ENCODE measurements at regions not wholly inside any gene's neighbourhood (a gene's known extent, or its start where the extent isn't known, plus 50 kb on each side); places are given as distances from the start of the nearest gene placed in this dataset.

DNA sequence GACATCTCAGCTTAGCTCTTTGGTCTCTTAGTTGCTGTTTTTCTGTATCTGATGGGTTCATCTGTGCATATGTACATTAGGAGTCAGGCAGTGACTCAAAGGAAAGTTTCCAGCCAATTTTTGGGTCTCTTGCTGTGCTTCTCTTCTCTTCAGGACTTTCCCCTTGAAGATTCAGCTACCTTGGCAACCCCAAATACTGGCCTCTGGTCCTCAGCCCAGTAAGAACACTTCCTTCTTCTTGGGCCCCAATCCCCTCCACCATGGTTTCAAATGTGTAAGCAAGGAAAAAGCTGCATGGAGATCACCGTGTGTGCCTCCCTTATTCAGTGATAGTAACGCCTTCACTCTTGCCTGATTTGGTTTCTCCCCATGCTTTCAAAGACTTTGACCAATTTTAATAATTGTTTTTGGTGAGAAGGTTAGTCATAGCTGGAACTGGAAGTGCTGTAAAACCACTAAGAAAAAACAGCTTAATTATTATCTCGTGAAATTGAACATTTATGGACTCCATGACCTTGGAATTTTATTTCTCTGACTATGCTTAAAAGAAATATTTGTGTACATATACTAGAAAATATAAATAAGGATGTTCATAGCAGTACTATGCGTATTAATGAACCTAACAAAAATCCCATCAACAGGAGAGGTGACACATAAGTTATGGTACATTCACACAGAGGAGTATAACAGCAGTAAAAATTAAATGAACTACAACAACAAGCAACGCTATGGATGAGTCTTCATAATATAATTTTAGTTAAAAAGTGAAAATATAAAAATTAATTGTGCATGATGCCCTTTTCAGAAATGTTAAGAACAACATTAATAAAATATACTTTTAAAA is 125.3 kb upstream of the BCL6 start:
- WGBS, 2 experiments (ENCODE audit: extremely low coverage in 2 of 2, insufficient read length in 1 of 2): no CpG with 5 or more reads among the region's 5 CpGs

More for the DNA sequence above, 125.3 kb upstream of the BCL6 start:
- H3K4ac ChIP-seq (ENCODE audit: low read depth, low read length): no peak overlapping the region
- no peak overlapping the region for H2AK9ac ChIP-seq (replicated peaks; ENCODE audit: low read depth, low read length, poor library complexity)
- H4K91ac ChIP-seq (ENCODE audit: insufficient read depth, low read depth, low read length): no peak overlapping the region
- H3K23ac ChIP-seq (ENCODE audit: low read depth, low read length): no peak overlapping the region
- no peak overlapping the region for H4K8ac ChIP-seq (ENCODE audit: low read depth in 2 of 2, low read length in 2 of 2)
- H2BK20ac ChIP-seq (ENCODE audit: low read depth, low read length): no peak overlapping the region
- H2BK5ac ChIP-seq (ENCODE audit: low read depth, low read length, poor library complexity, severe bottlenecking): no peak overlapping the region
- ATAC-seq (ENCODE audit: low read depth) (no peak), DNase-seq (no peak)
- TF ChIP-seq USF2 (IDR thresholded peaks at IDR 0.05; ENCODE audit: low read depth, low read length): no peak
- H3K79me1 ChIP-seq (ENCODE audit: low read depth in 1 of 2, low read length in 2 of 2): no peaks in the 10 kb centered on the region
- H3K9me3 ChIP-seq (ENCODE audit: control insufficient read depth, insufficient read depth, low read length): no peaks in the 10 kb centered on the region
- H4K20me1 ChIP-seq (ENCODE audit: insufficient read depth, low read length): no peaks in the 10 kb centered on the region
- H3K56ac ChIP-seq (ENCODE audit: extremely low read depth, insufficient read depth, low read length): no peak overlapping the region
- H2AK5ac ChIP-seq (ENCODE audit: low read depth, low read length): peak overlapping the region; percentile 50; the same call in 1 of the 2 replicates
- H3K9ac ChIP-seq (ENCODE audit: low read depth, low read length): no peak overlapping the region
- H3K9me1 ChIP-seq (ENCODE audit: insufficient read depth, low read length): no peaks in the 10 kb centered on the region
- no peak overlapping the region for H3K18ac ChIP-seq (ENCODE audit: low read depth, low read length)
- POLR2A ChIA-PET (ENCODE audit: unreplicated experiment): interaction anchor here (0.6 kb wide), 1 partner anchor 400 kb away, joined by 3 read pairs; no protein-coding TSS in a partner anchor
- dilution Hi-C loops (cut with HindIII; ENCODE audit: low sequenced_read_pairs, unreplicated experiment): no loop called here
- CTCF ChIA-PET: interaction anchor here (1.8 kb wide), 1 partner anchor 14 kb away, joined by 5 read pairs; no protein-coding TSS in a partner anchor
- no peak overlapping the region for H2AFZ ChIP-seq (replicated peaks; ENCODE audit: low read length, poor library complexity)
- in situ Hi-C loops (cut with MboI; ENCODE audit: low sequenced_read_pairs): no loop called here
- H2BK15ac ChIP-seq (ENCODE audit: low read depth, low read length): no peak overlapping the region; the same call in 2 of the 3 replicates
- no peak overlapping the region for H2BK120ac ChIP-seq (ENCODE audit: low read depth, low read length)
- no peak overlapping the region for H3K4me2 ChIP-seq (ENCODE audit: low read depth, low read length)
- no peak overlapping the region for H3K14ac ChIP-seq (replicated peaks; ENCODE audit: low read depth, low read length)
- no peaks in the 10 kb centered on the region for H3K27me3 ChIP-seq (ENCODE audit: control insufficient read depth, insufficient read depth, low read length)
- H4K5ac ChIP-seq (ENCODE audit: low read depth, low read length): no peak overlapping the region
- BruUV-seq (replicated peaks): no TSS peak
- H3K4me3 ChIP-seq (ENCODE audit: insufficient read depth, low read depth, low read length): no peak overlapping the region
- H3K4me1 ChIP-seq (ENCODE audit: control insufficient read depth, insufficient read depth, low read length): no peaks in the 10 kb centered on the region
- intact Hi-C loops (cut with micrococcal nuclease): no loop called here
- H3K27ac ChIP-seq (ENCODE audit: insufficient read depth, low read length): no peak overlapping the region
- H3K36me3 ChIP-seq (ENCODE audit: control insufficient read depth, insufficient read depth, low read length): no peaks in the 10 kb centered on the region

Measured in IMR-90 (cell line).